ENCODE measurements at regions not wholly inside any gene's neighbourhood (a gene's known extent, or its start where the extent isn't known, plus 50 kb on each side); places are given as distances from the start of the nearest gene placed in this dataset.
A peak's percentile ranks its signal among the peaks of the same experiment; 100 is the strongest.

DNA sequence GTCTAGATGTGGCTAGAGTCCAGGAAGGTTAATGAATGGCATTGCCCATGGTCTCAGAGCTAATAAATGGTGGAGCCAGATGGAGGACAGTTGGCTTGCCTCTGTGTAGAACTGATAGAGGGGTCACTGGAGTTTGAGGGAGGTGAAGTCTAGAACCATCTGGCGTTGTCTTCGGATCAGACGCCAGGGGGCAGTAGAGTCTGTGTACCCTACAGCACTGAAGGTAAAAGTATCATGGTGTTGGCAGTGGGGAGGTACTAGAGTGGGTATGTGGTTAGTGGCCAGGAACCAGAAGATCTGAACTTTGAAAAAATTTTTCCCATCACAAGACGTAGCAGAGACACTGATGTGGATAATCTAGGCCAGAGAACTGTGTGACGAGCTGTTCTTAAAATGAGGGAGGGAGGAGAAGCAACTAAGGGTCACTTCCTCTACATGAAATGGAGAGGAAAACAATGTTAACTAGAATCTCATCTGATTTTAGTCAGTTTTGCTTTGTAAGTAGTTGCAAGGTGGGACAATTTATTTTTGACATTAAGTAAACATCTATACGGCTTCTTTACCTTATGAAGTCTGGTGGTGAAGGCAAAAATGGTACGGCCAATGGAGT is 227.9 kb upstream of the PRSS58 start:
- Mint-ChIP-seq H3K4me1 (peaks cover 13% of the 10 kb centered on the region; the same call in 1 of the 2 replicates), H3K36me3 (no peaks in the 10 kb centered on the region), H3K27me3 (ENCODE audit: low read depth) (no peaks in the 10 kb centered on the region), H3K4me3 (no peak overlapping the region), H3K9me3 (no peaks in the 10 kb centered on the region), H3K27ac (no peak overlapping the region)
- TF ChIP-seq, protein P1, sequence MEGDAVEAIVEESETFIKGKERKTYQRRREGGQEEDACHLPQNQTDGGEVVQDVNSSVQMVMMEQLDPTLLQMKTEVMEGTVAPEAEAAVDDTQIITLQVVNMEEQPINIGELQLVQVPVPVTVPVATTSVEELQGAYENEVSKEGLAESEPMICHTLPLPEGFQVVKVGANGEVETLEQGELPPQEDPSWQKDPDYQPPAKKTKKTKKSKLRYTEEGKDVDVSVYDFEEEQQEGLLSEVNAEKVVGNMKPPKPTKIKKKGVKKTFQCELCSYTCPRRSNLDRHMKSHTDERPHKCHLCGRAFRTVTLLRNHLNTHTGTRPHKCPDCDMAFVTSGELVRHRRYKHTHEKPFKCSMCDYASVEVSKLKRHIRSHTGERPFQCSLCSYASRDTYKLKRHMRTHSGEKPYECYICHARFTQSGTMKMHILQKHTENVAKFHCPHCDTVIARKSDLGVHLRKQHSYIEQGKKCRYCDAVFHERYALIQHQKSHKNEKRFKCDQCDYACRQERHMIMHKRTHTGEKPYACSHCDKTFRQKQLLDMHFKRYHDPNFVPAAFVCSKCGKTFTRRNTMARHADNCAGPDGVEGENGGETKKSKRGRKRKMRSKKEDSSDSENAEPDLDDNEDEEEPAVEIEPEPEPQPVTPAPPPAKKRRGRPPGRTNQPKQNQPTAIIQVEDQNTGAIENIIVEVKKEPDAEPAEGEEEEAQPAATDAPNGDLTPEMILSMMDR (IDR thresholded peaks at IDR 0.05) = peak; percentile 70
- TF ChIP-seq, protein P2, sequence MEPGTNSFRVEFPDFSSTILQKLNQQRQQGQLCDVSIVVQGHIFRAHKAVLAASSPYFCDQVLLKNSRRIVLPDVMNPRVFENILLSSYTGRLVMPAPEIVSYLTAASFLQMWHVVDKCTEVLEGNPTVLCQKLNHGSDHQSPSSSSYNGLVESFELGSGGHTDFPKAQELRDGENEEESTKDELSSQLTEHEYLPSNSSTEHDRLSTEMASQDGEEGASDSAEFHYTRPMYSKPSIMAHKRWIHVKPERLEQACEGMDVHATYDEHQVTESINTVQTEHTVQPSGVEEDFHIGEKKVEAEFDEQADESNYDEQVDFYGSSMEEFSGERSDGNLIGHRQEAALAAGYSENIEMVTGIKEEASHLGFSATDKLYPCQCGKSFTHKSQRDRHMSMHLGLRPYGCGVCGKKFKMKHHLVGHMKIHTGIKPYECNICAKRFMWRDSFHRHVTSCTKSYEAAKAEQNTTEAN (CRISPR knock-in tag; IDR thresholded peaks at IDR 0.05) = no peak
- DNase-seq (ENCODE audit: low spot score) = peak; percentile 63
- ChIA-PET CTCF (interaction anchor here (1.2 to 7.0 kb wide), 7 partner anchors 11 to 162 kb away, joined by 3 to 39 read pairs (median 5); no protein-coding TSS in a partner anchor), POLR2A (no interaction called here)
- ATAC-seq = peak; percentile 69

DNA sequence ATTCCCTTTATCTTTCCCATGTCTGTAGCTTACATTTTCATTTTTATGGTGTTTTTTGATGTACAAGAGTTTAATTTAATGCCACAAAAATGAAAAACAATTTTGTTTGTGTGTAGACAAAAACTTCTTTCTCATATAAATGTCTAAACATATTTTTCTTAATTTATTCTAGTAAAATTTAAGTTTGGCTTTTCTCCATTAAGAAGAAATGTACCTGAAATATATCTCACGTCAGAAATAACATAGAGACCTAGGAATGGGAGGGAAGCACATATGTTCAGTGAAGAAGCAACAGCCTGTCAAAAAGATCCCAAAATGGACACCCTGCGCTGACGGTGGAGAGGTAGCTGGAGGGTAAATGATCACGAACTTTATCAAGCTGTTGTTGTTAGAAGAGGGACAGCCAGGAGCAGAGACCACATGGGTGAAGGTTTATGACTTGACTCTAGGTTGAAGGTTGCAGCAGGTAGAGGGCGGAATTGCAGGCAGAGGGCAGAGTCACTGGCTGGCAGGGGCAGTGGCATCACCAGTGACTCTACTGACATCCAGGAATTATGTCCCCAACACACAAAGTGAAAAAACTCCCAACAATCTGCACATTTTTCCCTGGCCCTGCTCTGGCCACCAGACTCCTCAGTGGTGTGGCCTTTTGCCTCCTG is 225.9 kb upstream of the PRSS58 start:
- TF ChIP-seq, protein P3, sequence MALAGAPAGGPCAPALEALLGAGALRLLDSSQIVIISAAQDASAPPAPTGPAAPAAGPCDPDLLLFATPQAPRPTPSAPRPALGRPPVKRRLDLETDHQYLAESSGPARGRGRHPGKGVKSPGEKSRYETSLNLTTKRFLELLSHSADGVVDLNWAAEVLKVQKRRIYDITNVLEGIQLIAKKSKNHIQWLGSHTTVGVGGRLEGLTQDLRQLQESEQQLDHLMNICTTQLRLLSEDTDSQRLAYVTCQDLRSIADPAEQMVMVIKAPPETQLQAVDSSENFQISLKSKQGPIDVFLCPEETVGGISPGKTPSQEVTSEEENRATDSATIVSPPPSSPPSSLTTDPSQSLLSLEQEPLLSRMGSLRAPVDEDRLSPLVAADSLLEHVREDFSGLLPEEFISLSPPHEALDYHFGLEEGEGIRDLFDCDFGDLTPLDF (CRISPR knock-in tag; IDR thresholded peaks at IDR 0.05) = no peak
- TF ChIP-seq, protein P1 (IDR thresholded peaks at IDR 0.05) = 0 out of 2 replicates have a peak, but pooled peaks have one; percentile 0
- DNase-seq (ENCODE audit: low spot score) = no peak
- no peak overlapping the region for H3K4me3 Mint-ChIP-seq
- CTCF ChIA-PET = interaction anchor here (1.0 to 7.0 kb wide), 20 partner anchors 8 to 235 kb away, joined by 3 to 64 read pairs (median 4); no protein-coding TSS in a partner anchor
- no peaks in the 10 kb centered on the region for H3K36me3 Mint-ChIP-seq
- no peaks in the 10 kb centered on the region for H3K9me3 Mint-ChIP-seq
- H3K4me1 Mint-ChIP-seq = peaks cover 12% of the 10 kb centered on the region
- POLR2A ChIA-PET = no interaction called here
- no peak overlapping the region for H3K27ac Mint-ChIP-seq
- no peaks in the 10 kb centered on the region for H3K27me3 Mint-ChIP-seq (ENCODE audit: low read depth)
- ATAC-seq = peak; percentile 23; the same call in 1 of the 2 replicates

DNA sequence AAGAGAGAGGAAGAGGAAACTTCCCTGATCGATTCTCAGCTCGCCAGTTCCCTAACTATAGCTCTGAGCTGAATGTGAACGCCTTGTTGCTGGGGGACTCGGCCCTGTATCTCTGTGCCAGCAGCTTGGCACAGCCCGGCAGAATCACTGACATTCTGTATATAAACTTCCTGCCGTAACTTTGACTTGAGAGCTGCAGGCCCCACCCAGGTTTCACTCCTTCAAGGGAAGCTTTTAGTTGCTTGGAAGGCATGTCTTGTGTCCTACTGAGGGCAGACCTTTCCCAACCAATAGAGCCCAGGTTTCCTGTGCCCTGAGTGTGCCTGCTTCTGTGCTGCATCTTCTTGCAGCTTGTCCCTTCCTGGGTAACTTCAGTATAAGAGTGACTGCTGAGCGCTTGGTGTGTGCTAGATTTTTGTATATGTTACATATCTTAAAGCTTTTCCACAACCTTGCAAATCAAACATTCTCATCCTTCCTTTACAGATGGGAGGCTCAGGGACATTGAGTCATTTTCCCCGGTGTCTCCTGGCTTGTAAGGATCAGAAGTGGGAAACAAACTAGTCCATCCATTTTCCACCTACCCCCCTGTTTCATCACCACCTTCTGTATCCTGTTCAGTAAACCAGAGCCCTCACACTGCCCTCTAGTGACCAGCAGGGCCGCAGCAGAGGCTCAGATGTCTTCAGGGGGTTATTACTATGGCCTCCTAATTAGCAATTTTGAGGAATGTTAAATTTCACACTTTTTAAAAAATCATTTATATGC is 225.2 kb upstream of the PRSS58 start:
- TF ChIP-seq, protein P4, sequence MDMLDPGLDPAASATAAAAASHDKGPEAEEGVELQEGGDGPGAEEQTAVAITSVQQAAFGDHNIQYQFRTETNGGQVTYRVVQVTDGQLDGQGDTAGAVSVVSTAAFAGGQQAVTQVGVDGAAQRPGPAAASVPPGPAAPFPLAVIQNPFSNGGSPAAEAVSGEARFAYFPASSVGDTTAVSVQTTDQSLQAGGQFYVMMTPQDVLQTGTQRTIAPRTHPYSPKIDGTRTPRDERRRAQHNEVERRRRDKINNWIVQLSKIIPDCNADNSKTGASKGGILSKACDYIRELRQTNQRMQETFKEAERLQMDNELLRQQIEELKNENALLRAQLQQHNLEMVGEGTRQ (CRISPR knock-in tag; IDR thresholded peaks at IDR 0.05) = no peak
- TF ChIP-seq, protein P3 (CRISPR knock-in tag; IDR thresholded peaks at IDR 0.05) = no peak
- TF ChIP-seq, protein P1 (IDR thresholded peaks at IDR 0.05) = 0 out of 2 replicates have a peak, but pooled peaks have one; percentile 25
- TF ChIP-seq KAT7 (CRISPR knock-in tag; IDR thresholded peaks at IDR 0.05; ENCODE audit: borderline replicate concordance) = no peak
- no peak for TF ChIP-seq MXD4 (CRISPR knock-in tag; IDR thresholded peaks at IDR 0.05; ENCODE audit: borderline replicate concordance)
- TF ChIP-seq, protein P5, sequence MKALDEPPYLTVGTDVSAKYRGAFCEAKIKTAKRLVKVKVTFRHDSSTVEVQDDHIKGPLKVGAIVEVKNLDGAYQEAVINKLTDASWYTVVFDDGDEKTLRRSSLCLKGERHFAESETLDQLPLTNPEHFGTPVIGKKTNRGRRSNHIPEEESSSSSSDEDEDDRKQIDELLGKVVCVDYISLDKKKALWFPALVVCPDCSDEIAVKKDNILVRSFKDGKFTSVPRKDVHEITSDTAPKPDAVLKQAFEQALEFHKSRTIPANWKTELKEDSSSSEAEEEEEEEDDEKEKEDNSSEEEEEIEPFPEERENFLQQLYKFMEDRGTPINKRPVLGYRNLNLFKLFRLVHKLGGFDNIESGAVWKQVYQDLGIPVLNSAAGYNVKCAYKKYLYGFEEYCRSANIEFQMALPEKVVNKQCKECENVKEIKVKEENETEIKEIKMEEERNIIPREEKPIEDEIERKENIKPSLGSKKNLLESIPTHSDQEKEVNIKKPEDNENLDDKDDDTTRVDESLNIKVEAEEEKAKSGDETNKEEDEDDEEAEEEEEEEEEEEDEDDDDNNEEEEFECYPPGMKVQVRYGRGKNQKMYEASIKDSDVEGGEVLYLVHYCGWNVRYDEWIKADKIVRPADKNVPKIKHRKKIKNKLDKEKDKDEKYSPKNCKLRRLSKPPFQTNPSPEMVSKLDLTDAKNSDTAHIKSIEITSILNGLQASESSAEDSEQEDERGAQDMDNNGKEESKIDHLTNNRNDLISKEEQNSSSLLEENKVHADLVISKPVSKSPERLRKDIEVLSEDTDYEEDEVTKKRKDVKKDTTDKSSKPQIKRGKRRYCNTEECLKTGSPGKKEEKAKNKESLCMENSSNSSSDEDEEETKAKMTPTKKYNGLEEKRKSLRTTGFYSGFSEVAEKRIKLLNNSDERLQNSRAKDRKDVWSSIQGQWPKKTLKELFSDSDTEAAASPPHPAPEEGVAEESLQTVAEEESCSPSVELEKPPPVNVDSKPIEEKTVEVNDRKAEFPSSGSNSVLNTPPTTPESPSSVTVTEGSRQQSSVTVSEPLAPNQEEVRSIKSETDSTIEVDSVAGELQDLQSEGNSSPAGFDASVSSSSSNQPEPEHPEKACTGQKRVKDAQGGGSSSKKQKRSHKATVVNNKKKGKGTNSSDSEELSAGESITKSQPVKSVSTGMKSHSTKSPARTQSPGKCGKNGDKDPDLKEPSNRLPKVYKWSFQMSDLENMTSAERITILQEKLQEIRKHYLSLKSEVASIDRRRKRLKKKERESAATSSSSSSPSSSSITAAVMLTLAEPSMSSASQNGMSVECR (CRISPR knock-in tag; IDR thresholded peaks at IDR 0.05; ENCODE audit: borderline replicate concordance) = no peak
- TF ChIP-seq NR1H2 (CRISPR knock-in tag; IDR thresholded peaks at IDR 0.05) = no peak
- no peak for TF ChIP-seq SP1 (CRISPR knock-in tag; conservative IDR thresholded peaks at IDR 0.05)
- Mint-ChIP-seq H3K27me3 (ENCODE audit: low read depth) (peaks cover 3% of the 10 kb centered on the region), H3K27ac (no peak overlapping the region), H3K4me3 (no peak overlapping the region), H3K36me3 (no peaks in the 10 kb centered on the region), H3K9me3 (peaks cover 3% of the 10 kb centered on the region), H3K4me1 (peaks cover 11% of the 10 kb centered on the region)
- POLR2A ChIA-PET = no interaction called here
- CTCF ChIA-PET = interaction anchor here (0.6 to 7.0 kb wide), 24 partner anchors 9 to 235 kb away, joined by 3 to 64 read pairs (median 5); no protein-coding TSS in a partner anchor
- peak; percentile 75 for ATAC-seq
- peak; percentile 79 for DNase-seq (ENCODE audit: low spot score)
